ENCODE measurements at regions not wholly inside any gene's neighbourhood (a gene's known extent, or its start where the extent isn't known, plus 50 kb on each side); places are given as distances from the start of the nearest gene placed in this dataset.

DNA sequence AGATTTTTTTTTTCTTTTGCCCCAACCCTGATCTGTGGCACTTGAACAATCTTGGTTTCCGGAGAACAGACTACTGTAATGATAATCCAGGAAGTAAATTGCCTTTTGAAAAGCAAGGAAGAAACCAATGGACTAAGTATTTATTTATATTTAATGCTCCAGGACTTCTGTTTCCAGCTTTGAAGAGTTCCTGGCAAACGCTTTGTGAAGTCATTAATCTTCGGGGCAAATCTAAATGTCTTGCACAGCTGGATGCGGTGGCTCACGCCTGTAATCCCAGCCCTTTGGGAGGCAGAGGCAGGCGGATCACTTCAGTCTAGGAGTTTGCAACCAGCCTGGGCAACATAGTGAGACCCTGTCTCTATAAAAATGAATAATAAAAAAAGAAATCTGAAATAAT is 135.1 kb upstream of the GATA6 start:
- TF ChIP-seq, protein P1, sequence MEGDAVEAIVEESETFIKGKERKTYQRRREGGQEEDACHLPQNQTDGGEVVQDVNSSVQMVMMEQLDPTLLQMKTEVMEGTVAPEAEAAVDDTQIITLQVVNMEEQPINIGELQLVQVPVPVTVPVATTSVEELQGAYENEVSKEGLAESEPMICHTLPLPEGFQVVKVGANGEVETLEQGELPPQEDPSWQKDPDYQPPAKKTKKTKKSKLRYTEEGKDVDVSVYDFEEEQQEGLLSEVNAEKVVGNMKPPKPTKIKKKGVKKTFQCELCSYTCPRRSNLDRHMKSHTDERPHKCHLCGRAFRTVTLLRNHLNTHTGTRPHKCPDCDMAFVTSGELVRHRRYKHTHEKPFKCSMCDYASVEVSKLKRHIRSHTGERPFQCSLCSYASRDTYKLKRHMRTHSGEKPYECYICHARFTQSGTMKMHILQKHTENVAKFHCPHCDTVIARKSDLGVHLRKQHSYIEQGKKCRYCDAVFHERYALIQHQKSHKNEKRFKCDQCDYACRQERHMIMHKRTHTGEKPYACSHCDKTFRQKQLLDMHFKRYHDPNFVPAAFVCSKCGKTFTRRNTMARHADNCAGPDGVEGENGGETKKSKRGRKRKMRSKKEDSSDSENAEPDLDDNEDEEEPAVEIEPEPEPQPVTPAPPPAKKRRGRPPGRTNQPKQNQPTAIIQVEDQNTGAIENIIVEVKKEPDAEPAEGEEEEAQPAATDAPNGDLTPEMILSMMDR (IDR thresholded peaks at IDR 0.05), result no peak
- no peak for TF ChIP-seq POLR2A (IDR thresholded peaks at IDR 0.05)
